Omental fat pad (tissue), 3 donors: ENCODE measurements at regions not wholly inside any gene's neighbourhood (a gene's known extent, or its start where the extent isn't known, plus 50 kb on each side); places are given as distances from the start of the nearest gene placed in this dataset.
"Not testable (repeated sequence)": the region's sequence is repeated elsewhere in the genome, so short reads cannot be mapped to it uniquely, and the experiment has no call there.

Experiments used
- ATAC-seq: fragments of 150-250 bp; one replicate; pipeline ENCODE4 v1.9.1; 2016; ENCODE audit warnings: mild to moderate bottlenecking, moderate library complexity; ENCODE audit not compliant: low FRiP score
- DNase-seq: peaks from one replicate; pipeline ENCODE4 v3.0.0-alpha.2; 2019; ENCODE audit warnings: low spot score
- TF ChIP-seq, protein P1 (sequence below), 3 donors: fragments of 450-650 bp; IDR thresholded peaks; one replicate each; pipeline ENCODE4 v1.5.1; 2016 to 2017; ENCODE audit warnings: antibody characterized with exemption in 3 of 3, mild to moderate bottlenecking in 3 of 3, moderate library complexity in 2 of 3

DNA sequence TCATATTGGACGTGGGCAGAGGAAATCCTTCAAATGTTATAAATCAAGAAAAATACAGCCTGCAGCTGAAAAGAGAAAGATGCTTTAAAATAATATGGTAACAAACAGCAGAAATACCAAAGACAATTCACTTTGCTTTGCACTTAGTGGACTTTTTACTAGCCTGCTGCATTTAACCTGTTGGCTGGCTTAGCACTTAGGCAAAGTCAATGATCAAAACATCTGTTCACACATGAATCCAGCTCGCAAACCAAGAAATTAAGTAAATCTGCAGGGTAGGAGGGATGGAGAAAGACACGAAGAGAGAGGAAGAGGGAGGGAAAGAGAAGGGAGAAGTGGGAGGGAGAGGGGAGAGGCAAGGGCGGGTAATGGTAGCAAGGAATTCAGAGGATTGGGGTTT lies 103.6 kb upstream of the RAB4A start:
- TF ChIP-seq, protein P1, sequence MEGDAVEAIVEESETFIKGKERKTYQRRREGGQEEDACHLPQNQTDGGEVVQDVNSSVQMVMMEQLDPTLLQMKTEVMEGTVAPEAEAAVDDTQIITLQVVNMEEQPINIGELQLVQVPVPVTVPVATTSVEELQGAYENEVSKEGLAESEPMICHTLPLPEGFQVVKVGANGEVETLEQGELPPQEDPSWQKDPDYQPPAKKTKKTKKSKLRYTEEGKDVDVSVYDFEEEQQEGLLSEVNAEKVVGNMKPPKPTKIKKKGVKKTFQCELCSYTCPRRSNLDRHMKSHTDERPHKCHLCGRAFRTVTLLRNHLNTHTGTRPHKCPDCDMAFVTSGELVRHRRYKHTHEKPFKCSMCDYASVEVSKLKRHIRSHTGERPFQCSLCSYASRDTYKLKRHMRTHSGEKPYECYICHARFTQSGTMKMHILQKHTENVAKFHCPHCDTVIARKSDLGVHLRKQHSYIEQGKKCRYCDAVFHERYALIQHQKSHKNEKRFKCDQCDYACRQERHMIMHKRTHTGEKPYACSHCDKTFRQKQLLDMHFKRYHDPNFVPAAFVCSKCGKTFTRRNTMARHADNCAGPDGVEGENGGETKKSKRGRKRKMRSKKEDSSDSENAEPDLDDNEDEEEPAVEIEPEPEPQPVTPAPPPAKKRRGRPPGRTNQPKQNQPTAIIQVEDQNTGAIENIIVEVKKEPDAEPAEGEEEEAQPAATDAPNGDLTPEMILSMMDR (IDR thresholded peaks at IDR 0.05), result no peak
- ATAC-seq (no peak), DNase-seq (no peak)

DNA sequence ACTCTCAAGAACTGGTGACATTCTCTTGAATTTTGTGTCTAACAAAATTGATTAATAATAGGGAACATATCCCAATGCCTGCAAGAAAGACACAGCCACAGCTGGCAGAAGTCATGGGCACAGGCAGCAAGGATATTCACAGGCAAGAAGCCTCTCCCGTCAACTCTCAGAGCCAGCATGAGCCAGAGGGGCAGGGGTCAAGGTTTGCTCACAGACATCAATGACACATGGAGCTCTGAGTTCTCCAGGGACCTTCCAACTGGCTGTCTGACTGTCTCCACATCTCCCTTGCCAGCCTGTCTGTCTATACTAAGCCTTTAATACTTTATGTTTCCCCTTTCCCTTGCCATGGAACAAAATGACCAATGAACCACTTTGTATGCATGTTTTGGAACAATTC lies 101.5 kb upstream of the RAB4A start:
- TF ChIP-seq, protein P1 (IDR thresholded peaks at IDR 0.05), result no peak
- no peak for ATAC-seq
- no peak for DNase-seq

DNA sequence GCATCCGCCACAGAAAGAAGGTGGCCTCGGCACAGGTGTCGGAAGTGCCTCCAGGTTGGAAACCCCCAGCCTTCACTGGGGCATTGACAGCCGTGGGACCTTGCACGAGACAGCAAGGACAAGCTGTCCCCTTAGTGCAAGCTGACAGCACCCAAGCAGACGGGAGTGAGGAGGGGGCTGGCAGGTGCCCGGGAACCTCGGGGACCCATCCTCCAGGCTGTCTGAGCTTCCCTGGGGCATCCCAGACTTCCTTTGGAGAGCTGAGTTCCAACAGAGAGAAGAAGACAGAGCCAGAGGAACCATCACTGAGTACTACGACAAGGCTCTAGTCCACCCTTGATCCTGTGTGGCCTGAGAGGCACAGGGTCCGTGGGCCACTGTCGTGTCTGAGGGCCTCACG lies 100.6 kb upstream of the RAB4A start:
- DNase-seq (no peak), ATAC-seq (no peak)
- TF ChIP-seq, protein P1 (IDR thresholded peaks at IDR 0.05), result no peak

DNA sequence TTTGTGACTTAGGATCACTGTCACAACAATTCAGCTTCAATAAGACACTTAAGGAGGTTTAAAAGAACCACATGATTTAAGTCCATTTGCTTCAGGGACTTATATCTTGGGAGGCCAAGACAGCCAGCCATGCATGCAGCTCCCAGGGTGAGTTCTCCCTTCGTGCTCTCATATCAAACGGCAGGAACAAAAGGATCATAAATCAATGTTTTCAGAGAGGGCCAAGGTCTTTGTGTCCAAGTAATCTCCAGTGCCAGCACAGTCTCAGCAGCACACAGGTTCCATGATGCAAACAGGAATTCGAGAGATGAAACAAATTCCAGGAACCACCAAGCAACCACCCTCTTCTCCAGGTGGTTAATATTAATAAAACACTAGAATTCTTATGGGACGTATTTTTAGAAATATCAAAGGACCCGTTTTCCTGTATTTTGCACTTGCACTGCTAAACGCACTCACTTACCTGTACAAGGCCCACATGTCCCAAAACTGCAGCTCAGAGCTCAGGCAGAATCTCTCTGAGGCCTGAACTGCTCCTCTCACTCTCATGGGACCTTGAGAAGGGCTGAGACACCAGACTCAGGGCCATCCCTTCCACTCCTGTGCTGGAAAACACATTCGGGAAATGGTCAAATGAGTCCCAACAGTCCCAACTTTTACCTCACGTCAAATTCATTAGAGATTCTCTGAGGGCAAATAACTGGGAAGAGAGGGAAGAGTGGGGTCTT lies 100.0 kb upstream of the RAB4A start:
- ATAC-seq (no peak), DNase-seq (no peak)
- TF ChIP-seq, protein P1 (IDR thresholded peaks at IDR 0.05), result no peak

DNA sequence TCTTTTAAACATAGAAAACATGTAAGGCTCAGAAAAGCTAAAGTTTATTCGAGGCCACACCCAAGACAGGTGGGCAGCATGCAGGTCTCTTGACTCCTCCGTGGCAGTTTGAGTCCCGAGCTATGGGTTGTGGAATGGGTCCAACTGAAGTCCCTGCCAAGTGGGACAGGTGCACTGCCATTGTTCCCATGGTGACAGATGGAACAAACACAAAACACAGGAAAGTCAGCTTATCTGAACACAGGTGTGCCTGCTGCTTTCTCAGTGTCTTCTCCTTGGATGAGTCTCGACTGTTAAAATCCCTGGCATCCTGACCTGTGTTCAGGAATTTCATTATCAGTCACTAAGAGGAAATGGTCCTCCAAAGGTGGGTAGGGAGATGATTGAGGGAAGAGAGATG lies 99.0 kb upstream of the RAB4A start:
- TF ChIP-seq, protein P1 (IDR thresholded peaks at IDR 0.05), result no peak
- ATAC-seq, result no peak
- no peak for DNase-seq

DNA sequence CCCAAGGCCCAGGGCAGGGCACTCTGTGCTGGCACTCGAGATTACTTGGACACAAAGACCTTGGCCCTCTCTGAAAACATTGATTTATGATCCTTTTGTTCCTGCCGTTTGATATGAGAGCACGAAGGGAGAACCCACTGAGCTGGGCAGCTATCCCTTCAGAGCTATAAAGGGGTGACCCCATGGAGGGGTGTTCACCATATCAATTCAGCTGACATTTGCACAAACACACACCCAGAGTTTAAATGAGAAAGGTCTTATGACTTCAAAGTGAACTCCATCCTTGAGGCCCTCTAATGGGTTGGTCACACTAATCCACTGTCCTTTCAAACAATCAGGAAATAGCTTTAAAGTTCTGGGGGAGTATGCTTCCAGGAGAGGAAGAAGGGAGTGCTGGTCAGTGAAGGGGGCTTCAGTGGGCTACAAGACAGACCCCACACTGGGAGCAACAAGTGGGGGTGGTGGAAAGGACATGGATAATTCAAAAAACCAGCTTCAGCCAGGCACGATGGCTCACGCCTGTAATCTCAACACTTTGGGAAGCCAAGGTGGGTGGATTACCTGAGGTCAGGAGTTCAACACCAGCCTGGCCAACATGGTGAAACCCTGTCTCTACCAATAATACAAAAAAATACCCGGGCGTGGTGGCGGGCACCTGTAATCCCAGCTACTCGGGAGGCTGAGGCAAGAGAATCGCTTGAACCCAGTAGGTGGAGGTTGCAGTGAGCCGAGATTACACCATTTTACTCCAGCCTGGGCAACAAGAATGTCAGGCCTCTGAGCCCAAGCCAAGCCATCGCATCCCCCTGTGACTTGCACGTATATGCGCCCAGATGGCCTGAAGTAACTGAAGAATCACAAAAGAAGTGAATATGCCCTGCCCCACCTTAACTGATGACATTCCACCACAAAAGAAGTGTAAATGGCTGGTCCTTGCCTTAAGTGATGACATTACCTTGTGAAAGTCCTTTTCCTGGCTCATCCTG lies 97.1 kb upstream of the RAB4A start:
- ATAC-seq, DNase-seq: not testable (repeated sequence)

DNA sequence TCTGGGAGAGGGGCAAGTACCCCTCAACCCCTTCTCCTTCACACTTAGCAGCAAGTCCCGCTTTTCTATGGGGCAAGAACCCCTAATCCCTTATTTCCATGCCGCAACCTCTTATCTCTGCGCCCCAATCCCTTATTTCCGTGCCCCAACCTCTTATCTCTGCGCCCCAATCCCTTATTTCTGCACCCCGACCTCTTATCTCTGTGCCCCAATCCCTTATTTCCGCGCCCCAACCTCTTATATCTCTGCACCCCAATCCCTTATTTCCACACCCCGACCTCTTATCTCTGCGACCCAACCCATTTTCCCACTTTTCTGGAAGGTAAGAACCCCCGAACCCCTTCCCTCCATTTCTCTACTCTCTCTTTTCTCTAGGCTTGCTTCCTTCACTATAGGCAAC lies 95.6 kb upstream of the RAB4A start:
- ATAC-seq, DNase-seq: not testable (repeated sequence)

DNA sequence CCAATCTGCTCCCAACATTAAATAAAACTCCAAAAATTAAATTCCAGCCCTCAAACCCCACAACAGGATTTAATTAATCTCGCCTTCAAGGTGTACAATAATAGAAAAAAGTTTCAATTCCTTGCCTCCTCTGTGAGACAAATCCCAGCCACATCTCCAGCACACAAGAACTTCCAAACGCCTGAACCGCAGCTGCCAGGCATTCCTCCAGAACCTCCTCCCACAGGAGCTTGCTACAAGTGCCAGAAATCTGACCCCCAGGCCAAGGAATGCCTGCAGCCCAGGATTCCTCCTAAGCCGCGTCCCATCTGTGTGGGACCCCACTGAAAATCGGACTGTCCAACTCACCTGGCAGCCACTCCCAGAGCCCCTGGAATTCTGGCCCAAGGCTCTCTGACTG lies 94.5 kb upstream of the RAB4A start:
- ATAC-seq, DNase-seq: not testable (repeated sequence)
